ENCODE measurements at regions not wholly inside any gene's neighbourhood (a gene's known extent, or its start where the extent isn't known, plus 50 kb on each side); places are given as distances from the start of the nearest gene placed in this dataset.
"Not testable (repeated sequence)": the region's sequence is repeated elsewhere in the genome, so short reads cannot be mapped to it uniquely, and the experiment has no call there.

DNA sequence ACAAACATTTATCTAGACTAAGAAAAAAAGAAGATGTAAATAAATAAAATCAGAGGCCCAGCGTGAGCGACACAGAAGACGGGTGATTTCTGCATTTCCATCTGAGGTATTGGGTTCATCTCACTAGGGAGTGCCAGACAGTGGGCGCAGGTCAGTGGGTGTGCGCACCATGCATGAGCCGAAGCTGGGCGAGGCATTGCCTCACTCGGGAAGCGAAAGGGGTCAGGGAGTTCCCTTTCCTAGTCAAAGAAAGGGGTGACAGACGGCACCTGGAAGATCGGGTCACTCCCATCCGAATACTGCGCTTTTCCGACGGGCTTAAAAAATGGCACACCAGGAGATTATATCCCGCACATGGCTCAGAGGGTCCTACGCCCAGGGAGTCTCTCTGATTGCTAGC is 79.5 kb upstream of the ABCD2 start:
- not testable (repeated sequence) for DNase-seq (ENCODE audit: low spot score)

DNA sequence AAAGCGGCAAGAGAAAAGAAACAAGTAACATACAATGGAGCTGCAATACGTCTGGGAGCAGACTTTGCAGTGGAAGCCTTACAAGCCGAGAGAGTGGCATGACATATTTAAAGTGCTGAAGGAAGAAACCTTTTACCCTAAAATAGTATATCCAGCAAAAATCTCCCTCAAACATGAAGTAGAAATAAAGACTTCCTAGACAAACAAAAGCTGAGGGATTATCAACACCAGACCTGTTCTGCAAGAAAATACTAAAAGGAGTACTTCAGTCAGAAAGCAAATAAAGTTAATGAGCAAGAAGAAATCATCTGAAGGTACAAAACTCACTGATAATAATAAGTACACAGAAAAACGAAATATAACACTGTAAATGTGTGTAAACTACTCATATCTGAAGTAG is 77.5 kb upstream of the ABCD2 start:
- DNase-seq (ENCODE audit: low spot score) = no peak

DNA sequence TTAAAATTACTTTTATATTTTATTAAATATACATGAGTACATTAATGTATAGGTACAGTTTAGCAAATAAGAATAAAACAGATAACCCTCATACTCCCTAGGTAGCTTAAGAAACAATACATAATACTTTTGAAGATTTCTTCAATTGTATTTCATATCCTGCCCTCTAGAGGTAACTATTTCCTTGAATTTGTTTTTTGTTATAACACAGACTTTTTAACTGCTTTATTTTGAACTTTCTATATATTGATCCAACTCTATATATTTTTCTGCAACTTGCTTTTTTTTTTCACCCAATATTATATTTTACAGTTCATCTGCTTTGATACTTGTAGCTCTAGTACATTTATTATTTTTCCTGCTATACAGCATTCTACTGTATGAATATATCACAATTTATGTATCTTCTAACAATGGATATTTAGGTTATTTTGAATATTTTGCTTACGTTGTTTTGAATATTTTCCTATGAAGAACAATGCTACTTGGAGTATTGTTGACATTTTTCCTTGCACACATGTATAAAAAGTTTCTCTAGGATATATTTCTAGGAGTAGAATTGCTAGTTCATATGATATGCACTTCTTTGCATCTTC is 72.8 kb upstream of the ABCD2 start:
- peak; percentile 30 for DNase-seq (ENCODE audit: low spot score)

DNA sequence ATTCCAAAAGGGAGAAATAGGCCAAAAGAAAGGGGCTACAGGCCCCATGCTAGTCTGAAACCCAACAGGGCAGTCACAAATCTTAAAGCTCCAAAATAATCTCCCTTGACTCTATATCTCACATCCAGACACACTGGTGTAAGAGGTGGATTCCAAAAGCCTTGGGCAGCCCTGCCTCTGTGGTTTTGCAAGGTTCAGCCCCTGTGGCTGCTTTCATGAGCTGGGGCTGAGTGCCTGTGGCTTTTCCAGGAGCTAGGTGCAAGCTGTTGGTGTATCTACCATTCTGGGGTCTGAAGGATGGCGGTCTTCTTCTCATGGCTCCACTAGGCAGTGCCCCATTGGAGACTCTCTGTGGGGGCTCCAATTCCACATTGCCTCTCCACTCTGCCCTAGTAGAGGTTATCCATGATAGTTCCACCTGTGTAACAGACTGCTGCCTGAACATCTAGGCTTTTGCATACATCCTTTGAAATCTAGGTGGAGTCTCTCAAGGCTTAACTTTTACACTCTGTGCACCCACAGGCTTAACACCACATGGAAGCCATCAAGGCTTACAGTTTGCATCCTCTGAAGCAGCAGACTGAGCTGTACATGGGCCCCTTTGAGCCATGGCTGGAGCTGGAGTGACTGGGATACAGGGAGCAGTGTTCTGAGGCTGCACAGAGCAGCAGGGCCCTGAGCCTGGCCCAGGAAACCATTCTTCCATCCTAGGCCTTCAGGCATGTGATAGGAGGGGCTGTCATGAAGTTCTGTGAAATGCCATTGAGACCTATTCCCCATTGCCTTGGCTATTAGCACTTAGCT is 66.5 kb upstream of the ABCD2 start:
- peak; percentile 33 for DNase-seq (ENCODE audit: low spot score)

DNA sequence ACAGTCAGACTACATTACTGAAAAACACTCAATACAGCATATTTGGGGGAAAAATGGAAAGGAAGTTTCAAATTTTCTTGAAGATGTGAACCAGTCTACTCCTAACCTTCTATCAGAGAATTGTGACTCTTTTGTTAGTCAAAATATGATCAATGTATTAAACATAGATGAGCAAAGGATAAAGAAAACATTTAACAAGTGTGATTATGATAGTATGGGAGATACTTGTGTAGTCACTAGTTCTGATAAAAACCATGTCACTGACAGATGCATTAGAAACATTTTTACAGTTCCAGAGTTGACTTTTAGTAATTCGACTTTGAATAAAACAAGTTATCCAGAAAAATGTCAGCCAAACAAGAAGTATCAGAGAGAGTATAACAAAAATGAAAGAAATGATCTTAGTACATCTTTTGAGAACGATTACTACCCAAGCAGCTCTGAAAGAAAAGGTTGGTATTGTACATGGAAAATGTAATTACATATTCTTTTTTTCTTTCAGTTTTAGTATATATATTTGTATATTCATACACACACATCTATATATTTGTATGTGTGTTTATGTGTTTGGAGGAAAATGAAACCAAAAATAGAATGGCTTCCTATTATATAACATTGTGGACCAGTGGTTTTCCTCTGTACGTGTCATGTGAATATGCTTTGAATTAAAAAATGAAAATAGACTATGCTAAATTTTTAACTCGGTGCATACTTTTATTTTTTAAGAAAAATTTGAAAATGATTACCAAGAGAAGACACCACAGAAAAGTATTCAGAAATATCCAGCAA is 63.3 kb upstream of the ABCD2 start:
- DNase-seq (ENCODE audit: low spot score) = peak; percentile 42

DNA sequence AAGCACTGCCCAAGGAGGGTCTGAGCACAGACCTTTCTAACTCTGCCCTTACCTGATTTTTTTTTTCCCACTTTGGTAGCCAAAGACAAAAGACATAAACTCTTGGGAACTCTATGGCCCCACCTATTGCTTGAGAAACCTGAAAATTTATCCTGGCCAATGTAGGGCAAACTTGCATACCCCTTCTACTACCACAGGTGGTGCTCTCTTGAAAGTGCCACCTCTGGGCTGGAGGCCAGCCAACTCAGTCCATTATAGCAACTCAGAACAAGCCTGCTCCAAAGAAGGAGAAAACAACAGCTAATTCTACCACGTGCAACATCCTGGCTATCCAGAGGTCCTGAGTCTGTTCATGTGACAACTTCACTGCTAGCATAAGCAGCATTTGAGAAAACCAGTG is 55.7 kb upstream of the ABCD2 start:
- no peak for DNase-seq (ENCODE audit: low spot score)

DNA sequence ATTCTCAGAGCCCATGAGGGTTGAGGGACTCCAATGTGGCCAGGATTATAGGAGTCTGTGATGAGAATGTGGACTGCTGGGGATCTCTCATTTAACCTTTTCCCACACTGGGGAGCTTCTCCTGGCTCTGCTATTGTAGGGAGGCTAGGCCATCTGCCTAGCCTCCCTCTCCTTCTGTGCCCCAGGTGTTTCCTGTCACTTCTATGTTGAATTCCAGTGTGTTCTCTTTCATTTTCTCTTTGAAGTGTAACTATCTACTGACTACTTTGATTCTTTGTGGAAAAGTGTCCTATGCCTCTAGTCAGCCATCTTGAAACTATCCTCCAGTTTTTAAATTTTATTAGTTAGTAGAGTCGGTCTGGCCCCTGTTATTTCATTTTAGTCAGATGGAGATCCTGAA is 53.4 kb upstream of the ABCD2 start:
- DNase-seq (ENCODE audit: low spot score) = no peak

DNA sequence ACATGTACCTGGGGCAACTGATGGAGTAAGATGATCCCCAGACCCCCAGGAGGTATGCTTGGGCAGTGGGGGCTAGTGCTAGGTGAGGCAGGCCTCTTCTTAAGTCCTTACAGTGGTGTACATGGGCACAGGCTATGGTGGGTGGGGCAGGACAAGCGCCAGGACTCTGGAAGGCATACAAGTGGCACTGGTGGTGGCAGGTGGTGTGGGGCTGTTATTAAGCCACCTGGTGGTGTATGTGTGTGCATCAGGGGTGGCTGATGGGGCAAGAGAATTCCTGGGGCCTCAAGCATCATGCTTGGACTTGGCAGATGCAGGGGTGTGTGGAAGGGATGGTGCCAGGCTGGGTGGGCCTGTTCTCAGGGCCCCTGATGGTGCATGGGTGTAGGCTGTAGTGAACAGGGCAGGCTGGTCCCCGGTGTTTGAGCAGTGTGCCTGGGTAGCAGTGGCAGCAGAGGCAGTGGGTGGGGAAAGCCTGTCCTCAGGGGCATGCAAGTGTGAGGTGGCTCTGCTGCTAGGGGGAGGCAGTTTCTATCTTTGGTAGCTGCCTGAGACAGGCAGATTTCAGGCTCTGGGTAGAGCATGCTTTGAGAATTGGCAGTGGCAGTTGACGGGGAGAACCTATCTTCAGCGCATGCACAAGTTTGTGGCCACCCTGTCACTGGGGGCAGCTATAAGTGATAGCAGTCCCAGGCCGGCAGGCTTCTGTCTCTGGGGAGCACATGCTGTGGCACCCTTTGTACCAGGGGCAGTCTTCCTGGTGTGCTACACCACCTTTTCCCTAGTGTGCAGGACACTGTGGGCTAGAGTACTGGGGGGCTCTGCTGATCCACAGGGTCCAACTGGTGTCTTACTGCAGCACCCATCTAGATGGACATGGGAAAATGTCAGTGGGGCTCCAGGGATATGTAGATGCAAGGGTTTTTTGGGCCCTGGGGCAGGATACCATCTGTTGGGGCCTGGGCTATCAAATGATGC is 52.6 kb upstream of the ABCD2 start:
- DNase-seq (ENCODE audit: low spot score) = no peak

DNA sequence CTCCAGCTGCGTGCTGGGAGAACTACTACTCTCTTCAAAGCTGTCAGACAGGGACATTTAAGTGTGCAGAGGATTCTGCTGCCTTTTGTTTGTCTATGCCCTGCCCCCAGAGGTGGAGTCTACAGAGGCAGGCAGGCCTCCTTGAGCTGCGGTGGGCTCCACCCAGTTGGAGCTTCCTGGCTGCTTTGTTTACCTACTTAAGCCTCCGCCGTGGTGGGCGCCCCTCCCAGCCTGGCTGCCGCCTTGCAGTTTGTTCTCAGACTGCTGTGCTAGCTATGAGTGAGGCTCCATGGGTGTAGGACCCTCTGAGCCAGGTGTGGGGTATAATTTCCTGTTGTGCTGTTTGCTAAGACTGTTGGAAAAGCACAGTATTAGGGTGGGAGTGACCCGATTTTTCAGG is 49.9 kb upstream of the ABCD2 start:
- peak; percentile 42 for DNase-seq (ENCODE audit: low spot score)
